ENCODE measurements at regions not wholly inside any gene's neighbourhood (a gene's known extent, or its start where the extent isn't known, plus 50 kb on each side); places are given as distances from the start of the nearest gene placed in this dataset.

DNA sequence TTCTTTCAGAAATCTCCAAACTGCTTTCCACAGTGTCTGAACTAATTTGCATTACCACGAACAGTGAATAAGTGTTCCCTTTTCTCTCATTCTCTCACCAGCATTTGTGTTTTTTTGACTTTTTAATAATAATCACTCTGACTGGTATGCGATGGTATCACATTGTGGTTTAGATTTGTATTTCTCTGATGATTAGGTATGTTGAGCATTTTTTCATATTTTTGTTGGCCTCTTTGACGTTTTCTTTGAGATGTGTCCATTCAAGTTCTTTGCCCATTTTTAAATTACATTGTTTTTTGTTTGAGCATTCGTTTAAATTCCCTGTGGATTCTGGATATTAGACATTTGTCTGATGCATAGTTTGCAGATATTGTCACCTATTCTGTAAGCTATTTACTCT, 1639.6 kb upstream of the TENM4 start:
- no peak for DNase-seq (ENCODE audit: low read depth, low spot score)
- Histone ChIP-seq H3K9me3 (ENCODE audit: control insufficient read depth, insufficient read depth, low read length) (no peaks in the 10 kb centered on the region), H3K27me3 (ENCODE audit: control insufficient read depth, insufficient read depth, low read length) (no peaks in the 10 kb centered on the region), H3K4me3 (ENCODE audit: low read depth, low read length) (no peak overlapping the region), H3K27ac (ENCODE audit: low read depth, low read length) (no peak overlapping the region)
- no peak for TF ChIP-seq CTCF (IDR thresholded peaks at IDR 0.05; ENCODE audit: low read depth, low read length)
- CTCF ChIA-PET, result no interaction called here
- POLR2A ChIA-PET, result no interaction called here

DNA sequence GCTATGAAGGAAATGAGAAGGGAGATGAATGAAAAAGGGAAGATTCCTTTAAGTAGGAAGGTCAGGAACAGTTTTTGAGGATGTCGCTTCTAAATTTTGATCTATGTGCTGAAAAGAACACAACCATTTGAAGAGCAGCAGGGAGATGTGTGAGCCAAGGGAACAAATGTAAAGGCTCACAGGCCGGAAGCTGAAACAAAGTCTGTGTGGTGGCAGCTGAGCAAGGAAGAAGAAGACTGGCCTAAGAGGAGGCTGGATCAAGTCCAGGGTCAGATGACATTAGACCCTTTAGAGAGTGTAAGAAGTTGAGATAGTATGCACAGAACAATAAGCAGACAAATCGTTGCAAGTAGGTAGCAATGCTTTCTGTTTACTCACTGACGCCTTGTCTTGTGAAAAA, 1631.4 kb upstream of the TENM4 start:
- H3K4me3 ChIP-seq (ENCODE audit: low read depth, low read length), result no peak overlapping the region
- no peak overlapping the region for H3K27ac ChIP-seq (ENCODE audit: low read depth, low read length)
- TF ChIP-seq CTCF (IDR thresholded peaks at IDR 0.05; ENCODE audit: low read depth, low read length), result no peak
- no peak for DNase-seq (ENCODE audit: low read depth, low spot score)
- H3K9me3 ChIP-seq (ENCODE audit: control insufficient read depth, insufficient read depth, low read length), result no peaks in the 10 kb centered on the region
- ChIA-PET CTCF (no interaction called here), POLR2A (no interaction called here)
- no peaks in the 10 kb centered on the region for H3K27me3 ChIP-seq (ENCODE audit: control insufficient read depth, insufficient read depth, low read length)

- no peak overlapping the region for H3K4me3 ChIP-seq (ENCODE audit: low read depth, low read length)
- no peak for DNase-seq (ENCODE audit: low read depth, low spot score)
- no peak for TF ChIP-seq CTCF (IDR thresholded peaks at IDR 0.05; ENCODE audit: low read depth, low read length)
- no peaks in the 10 kb centered on the region for H3K9me3 ChIP-seq (ENCODE audit: control insufficient read depth, insufficient read depth, low read length)
- no peak overlapping the region for H3K27ac ChIP-seq (ENCODE audit: low read depth, low read length)
- ChIA-PET POLR2A (no interaction called here), CTCF (no interaction called here)
- no peaks in the 10 kb centered on the region for H3K27me3 ChIP-seq (ENCODE audit: control insufficient read depth, insufficient read depth, low read length)
These were observed 1630.8 kb upstream of the TENM4 start for GRCh38 chr11:81071606-81072005.

GRCh38 chr11:81070948-81071347, 1630.1 kb upstream of the TENM4 start:
- DNase-seq (ENCODE audit: low read depth, low spot score), result no peak
- Histone ChIP-seq H3K9me3 (ENCODE audit: control insufficient read depth, insufficient read depth, low read length) (no peaks in the 10 kb centered on the region), H3K27me3 (ENCODE audit: control insufficient read depth, insufficient read depth, low read length) (no peaks in the 10 kb centered on the region), H3K27ac (ENCODE audit: low read depth, low read length) (no peak overlapping the region), H3K4me3 (ENCODE audit: low read depth, low read length) (no peak overlapping the region)
- CTCF ChIA-PET, result no interaction called here
- no peak for TF ChIP-seq CTCF (IDR thresholded peaks at IDR 0.05; ENCODE audit: low read depth, low read length)
- POLR2A ChIA-PET, result no interaction called here

DNA sequence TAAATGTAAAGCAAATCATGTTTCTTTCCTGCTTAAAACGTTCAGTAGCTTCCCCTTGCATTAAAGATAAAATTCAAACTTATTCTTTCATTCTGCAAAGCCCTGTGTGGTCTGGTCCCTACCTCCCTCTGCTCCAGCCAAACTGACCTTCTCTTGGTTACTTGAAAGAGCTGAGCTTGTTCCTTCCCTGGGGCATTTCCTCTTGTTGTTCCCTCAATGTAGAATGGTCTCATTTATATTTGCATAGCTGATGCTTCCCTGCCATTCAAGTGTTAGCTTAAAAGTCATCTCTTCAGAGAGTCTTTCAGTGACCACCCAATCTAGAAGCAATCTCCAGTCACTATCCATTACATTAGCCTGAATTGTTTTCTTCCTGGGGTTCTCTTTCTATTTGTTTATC, 1618.5 kb upstream of the TENM4 start:
- no peak for DNase-seq (ENCODE audit: low read depth, low spot score)
- ChIA-PET CTCF (no interaction called here), POLR2A (no interaction called here)
- Histone ChIP-seq H3K9me3 (ENCODE audit: control insufficient read depth, insufficient read depth, low read length) (no peaks in the 10 kb centered on the region), H3K4me3 (ENCODE audit: low read depth, low read length) (no peak overlapping the region), H3K27ac (ENCODE audit: low read depth, low read length) (no peak overlapping the region), H3K27me3 (ENCODE audit: control insufficient read depth, insufficient read depth, low read length) (no peaks in the 10 kb centered on the region)
- TF ChIP-seq CTCF (IDR thresholded peaks at IDR 0.05; ENCODE audit: low read depth, low read length), result no peak
